ENCODE measurements at regions not wholly inside any gene's neighbourhood (a gene's known extent, or its start where the extent isn't known, plus 50 kb on each side); places are given as distances from the start of the nearest gene placed in this dataset.
"Not testable (repeated sequence)": the region's sequence is repeated elsewhere in the genome, so short reads cannot be mapped to it uniquely, and the experiment has no call there.

- DNase-seq (ENCODE audit: low spot score), result no peak
These were observed 404.7 kb upstream of the PODXL start for GRCh38 chr7:131961054-131961680.

GRCh38 chr7:131959106-131959812 is 402.8 kb upstream of the PODXL start:
- no peak for DNase-seq (ENCODE audit: low spot score)

DNA sequence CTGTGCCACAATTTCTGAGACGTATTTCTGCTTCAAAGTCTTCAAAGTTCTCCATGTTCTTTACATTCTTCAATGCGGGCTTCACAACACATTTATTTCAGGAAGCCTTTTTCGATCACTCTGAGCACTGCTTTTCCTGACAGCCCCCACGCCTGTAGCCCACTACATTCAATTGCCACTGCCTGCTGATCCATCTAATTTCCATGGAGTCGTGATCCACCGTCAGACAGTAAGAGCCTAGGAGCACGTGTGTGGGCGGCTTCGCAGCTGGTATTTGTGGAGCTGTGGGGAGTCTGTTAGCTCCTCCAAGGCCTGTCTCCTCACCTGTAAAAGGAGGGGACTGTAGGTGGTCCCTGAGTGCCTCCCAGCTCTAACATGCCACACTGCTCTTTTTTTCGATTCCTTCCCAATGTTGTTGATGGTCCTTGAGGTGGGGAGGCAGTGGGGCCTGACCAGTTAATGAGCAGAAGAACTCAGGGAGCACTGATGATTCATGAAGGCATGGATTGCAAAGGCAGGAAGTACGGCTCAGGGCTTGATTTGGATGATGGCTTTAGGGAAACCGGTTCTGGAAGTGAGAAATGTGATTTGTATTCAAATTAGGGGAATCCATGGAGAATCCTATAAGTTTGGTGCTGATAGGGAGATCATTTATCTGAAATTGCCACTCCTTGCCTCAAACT is 401.1 kb upstream of the PODXL start:
- DNase-seq (ENCODE audit: low spot score), result no peak

DNA sequence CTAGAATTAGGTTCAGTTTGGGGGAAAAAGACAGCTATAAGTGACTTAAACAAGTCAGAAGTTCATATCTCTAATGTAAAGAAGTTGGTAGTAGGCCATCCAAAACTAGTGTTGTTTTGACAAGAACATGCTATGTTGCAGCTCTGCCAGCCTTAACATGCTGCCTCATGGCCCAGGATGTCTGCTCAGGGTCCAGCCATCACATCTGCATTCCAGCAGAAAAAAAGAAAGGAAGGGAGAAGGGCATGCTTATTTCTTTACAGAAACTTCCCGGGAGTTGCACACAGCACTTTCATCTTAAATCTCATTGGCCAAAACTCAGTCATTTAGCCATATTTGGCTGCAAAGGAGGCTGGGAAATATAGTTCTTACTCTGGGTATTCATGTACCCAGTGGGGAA is 400.4 kb upstream of the PODXL start:
- no peak for DNase-seq (ENCODE audit: low spot score)

DNA sequence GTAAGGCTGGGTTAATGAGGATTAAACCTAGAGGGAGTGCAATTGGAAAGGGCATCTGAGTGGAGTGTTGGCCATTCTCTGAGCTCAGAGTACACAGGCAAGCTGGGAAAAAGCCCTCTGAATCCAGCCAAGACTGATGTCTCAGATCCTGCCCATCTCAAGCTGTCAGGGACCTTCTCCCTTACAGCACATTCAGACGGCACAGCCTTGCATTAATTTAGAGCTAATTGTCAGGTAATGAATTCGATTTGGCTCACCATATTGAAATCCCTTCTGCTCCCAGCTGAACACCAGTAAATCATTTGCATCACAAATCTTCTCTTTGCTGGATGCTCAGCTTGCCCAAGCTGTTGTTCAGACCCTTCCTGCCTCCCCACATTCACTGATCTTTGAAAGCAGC is 399.3 kb upstream of the PODXL start:
- no peak for DNase-seq (ENCODE audit: low spot score)

DNA sequence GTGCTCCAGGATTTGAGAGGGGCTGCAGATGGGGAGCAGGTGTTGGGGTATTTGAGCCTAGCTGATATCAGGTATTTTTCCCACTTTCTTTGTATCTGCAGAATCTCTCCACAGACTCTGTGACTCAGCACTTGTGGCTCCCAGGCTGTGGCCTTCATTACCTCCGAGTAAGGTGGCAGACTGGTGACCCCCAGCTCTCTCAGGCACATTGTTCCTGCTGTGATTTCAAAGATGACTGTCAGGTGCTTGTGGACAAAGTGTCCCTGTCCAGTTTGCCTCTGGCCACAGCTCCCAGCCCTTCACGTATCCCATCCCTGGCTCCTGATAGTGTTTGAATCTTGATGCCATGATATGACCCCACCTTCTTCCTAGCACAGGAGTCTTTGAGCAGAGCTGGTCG is 396.8 kb upstream of the PODXL start:
- DNase-seq (ENCODE audit: low spot score), result no peak

DNA sequence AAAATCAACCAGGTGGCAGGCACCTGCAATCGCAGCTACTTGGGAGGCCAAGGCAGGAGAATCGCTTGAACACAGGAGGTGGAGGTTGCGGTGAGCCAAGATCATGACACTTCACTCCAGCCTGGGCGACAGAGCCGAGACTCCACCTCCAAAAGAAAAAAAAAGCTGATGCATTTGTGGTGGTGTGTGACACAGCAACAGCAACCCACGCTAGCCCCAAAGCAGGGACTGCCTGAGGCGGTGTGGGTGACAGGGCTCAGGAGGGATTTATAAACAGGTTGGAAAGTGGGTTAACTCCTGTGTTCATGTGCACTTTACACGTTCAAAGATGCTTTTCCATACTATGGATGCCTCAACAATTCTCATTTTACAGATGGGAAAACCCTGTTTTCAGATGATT is 395.9 kb upstream of the PODXL start:
- DNase-seq (ENCODE audit: low spot score), result no peak

DNA sequence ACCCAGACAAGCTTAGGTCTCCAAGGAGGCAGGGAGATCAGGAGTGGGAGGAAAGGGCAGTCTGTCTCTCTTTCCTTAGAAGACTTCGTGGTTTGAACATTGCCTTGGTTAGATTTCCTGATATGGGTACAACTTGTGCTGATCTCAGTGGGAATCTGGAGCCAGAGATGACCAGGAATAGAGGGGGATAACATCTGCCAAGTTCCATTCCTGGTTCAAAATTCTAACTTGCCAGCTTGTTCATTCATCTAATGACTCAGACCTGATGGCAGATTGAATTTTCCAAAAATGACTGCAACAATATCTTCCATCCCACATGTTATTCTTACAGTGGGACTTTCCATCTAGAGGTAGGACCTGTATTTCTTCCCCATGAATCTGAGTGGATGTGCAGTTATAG is 394.3 kb upstream of the PODXL start:
- no peak for DNase-seq (ENCODE audit: low spot score)

DNA sequence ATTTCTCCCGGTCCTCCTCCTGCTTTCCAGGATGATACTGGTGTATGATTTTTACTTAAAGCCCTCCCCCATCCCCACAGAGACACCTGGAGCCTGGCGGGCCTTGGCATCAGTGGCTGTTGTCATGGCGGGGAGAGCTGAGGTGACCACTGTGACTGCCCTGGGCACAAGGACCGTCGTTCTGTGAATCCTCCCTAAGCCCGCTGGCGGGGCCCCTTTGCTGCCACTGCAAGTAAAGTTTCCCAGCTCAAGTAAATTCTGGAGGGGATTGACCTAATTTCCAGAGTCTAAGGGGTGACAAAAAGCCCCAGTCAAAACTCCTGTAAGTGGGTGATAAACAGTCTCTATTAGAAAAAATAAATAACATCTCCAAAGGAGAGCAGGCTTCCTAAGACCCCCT is 393.2 kb upstream of the PODXL start:
- DNase-seq (ENCODE audit: low spot score), result no peak

DNA sequence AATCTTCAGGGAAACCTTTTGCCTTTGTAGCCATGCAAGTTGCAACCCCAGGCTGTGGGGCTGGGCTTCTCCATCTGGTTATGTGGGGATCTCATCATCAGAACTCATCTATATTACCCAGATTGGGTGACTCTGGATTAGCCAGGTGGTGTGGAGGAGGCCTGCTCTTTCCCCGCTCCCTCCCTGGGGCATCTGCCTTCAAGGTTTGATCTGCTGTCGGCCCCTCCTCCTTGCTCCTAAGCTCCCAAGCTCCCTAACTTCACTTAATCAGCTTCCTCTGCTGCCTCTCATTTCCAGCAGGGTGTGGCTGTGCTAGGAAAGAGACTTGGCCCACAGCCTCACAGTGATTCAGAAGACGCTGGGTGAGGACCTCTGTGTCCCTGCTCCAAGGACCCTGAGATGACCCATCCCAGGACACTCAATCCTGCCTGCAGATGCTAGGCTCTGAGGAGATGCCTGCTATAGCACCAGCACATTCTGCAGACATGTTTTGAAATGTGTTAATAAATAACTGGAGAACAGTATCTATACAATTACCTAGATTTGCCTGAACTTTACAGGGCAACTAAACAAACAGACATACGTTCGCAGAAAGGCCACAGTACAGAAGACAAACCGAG is 392.1 kb upstream of the PODXL start:
- peak; percentile 57 for DNase-seq (ENCODE audit: low spot score)

- no peak for DNase-seq (ENCODE audit: low spot score)
These were observed 391.2 kb upstream of the PODXL start for GRCh38 chr7:131947661-131948060.

- DNase-seq (ENCODE audit: low spot score), result peak; percentile 70
These were observed 389.6 kb upstream of the PODXL start for GRCh38 chr7:131945957-131946544.

DNA sequence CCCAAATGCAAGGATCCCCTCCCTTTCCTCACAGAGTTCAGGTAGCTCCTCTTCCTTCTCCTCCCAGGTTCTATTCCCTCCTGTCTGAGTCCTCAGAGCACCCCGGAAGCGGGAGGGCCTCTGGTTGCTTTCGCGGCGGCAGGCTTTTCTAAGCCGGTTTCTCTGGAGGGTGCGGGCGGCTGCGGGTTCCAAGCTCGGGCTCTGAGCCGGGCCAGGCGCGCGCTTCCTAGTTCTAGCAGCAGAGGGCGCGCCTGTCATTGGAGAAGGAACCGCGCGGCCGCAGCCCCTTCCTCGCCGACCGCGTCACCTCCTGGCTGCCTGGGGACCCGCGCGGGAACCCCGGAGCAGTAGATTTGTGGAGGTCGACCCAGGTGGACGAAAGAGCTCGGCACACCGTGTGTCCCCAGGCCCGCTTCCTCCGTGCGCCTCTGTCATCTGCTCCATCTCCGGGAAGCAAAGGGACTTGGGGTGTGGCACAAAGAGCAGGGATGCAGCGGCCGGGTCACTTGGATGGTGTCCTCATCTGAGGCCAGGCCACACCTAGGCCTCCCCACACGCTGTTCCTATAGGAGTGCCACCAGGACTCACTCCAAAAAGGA is 389.0 kb upstream of the PODXL start:
- peak; percentile 31 for DNase-seq (ENCODE audit: low spot score)

DNA sequence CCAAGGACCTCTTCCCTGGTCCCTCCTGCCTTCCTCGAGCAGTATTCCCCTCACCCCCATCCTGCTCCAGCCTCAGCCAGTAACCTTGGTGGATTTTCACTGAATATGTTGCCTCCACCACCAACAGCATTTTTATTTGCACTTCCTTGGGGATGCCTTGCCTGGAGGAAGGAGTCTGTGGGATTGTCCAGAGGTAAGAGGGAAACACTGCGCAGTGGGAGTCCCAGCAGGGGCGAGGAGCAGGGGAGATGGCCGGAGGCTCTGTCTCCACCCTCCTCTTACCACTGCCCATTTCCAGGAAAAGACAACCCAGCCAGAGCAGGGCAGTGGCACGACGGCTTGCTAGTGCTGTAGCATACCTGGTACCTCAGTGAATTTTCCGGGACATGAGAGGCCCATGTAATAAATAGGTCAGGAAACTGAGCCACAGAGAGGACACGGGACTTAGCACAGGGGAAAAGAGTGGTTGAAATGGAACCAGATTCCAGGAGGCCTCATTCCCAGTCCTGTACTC is 388.2 kb upstream of the PODXL start:
- DNase-seq (ENCODE audit: low spot score), result no peak

DNA sequence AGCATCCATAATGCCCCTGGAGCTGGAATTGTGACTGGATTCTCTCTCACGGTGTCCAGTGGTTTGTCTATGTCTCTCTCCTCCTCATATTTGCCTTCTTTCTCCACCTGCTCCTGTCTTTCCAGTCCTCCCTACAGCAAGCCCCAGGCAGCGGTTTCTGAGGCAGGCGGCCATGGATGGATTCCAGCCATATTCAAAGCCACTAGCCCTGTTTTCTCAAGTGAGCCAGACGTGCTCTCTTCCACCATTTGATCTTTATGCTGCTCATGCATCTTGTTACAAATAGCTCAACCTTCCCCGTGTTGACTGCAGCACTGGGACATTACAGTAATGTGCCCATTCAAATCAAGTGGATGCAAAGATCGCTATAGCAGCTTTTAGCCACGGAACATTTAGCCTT is 387.2 kb upstream of the PODXL start:
- DNase-seq (ENCODE audit: low spot score), result no peak

GRCh38 chr7:131943211-131943610 is 386.8 kb upstream of the PODXL start:
- DNase-seq (ENCODE audit: low spot score), result no peak

GRCh38 chr7:131942287-131943150 is 386.1 kb upstream of the PODXL start:
- DNase-seq (ENCODE audit: low spot score), result no peak

DNA sequence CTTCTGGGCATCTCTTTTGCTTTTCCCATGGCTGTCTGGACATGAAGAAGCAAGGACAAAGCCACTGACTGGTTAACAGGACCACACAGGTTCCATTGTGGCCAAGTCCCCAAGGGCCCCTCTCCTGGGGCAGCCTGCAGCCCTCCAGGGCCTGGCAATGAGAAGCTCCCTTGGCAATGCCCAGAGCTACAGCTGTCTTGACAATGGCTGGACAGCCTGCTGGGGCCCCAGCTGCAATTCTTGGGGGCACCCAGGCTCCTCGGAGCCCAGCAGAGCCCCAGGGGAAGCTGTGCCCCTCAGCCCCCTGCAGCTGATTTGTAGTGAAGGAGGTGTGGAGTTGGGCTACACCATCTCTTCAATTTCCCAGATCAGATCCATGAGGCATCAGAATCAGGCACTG is 384.9 kb upstream of the PODXL start:
- no peak for DNase-seq (ENCODE audit: low spot score)

- no peak for DNase-seq (ENCODE audit: low spot score)
These were observed 384.3 kb upstream of the PODXL start for GRCh38 chr7:131940621-131941165.

DNA sequence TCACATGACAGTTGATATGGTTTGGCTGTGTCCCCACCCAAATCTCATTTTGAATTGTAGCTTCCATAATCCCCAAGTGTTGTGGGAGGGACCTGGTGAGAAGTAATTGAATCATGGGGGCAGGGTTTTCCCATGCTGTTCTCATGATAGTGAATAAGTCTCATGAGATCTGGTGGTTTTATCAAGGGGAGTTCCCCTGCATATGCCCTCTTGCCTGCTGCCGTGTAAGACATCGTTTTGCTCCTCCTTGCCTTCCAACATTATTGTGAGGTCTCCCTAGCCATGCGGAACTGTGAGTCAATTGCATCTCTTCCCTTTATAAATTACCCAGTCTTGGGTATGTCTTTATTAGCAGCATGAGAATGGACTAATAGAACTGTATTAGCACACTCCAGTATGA is 382.4 kb upstream of the PODXL start:
- DNase-seq (ENCODE audit: low spot score), result not testable (repeated sequence)

All from mucosa of gallbladder (tissue), 1 donor.